ENCODE measurements at regions not wholly inside any gene's neighbourhood (a gene's known extent, or its start where the extent isn't known, plus 50 kb on each side); places are given as distances from the start of the nearest gene placed in this dataset.

DNA sequence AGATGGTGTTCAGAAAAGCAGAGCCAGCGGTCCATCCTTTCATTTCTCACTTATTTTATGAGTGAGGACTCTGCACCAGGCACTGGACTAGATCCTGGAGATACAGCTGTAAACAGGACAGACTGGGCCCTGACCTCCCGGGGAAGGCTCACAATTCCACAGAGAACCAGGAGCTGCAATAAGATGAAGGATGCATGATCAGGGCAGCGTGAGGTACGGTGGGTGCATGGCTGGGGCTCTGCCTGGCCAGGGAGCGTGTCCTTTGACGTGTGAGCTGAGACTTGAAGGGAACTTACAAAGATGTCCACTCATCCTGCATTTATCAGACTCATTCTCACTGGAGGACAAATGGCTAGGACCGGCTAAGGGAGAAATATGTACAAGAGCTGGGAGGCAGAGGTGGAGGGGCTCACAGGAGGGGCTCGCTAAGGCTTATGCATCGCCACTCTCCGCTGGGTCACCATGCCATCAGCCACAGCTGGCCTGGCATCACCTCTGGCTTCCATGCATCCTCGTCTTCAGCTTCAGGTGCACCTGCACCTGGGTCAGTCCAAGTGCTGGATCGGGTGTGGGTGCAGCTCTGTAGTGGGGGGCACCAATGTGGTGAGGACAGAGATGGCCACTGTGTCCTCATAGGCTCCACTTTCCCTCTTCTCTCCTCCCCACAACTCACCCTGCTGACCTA, 213.9 kb downstream of the TOMM20 start:
- H3K4me1 ChIP-seq (ENCODE audit: control insufficient read depth in 1 of 2, insufficient read depth in 2 of 2, low read length in 2 of 2) = peaks cover 6 to 16% of the 10 kb centered on the region in 2 experiments
- no peak overlapping the region for H2AK5ac ChIP-seq (ENCODE audit: low read length)
- H2BK12ac ChIP-seq (ENCODE audit: low read length) = no peak overlapping the region
- no peaks in the 10 kb centered on the region for H3K79me2 ChIP-seq (ENCODE audit: control insufficient read depth, insufficient read depth, low read length, poor library complexity)
- no peak overlapping the region for H3K4me2 ChIP-seq (ENCODE audit: low read length)
- DNase-seq = no peak
- no peak overlapping the region for H4K8ac ChIP-seq (ENCODE audit: low read depth, low read length)
- H3K27ac ChIP-seq (ENCODE audit: low read depth, low read length) = no peak overlapping the region
- no peak overlapping the region for H3K14ac ChIP-seq (ENCODE audit: low read length)
- no peak overlapping the region for H3K23ac ChIP-seq (ENCODE audit: low read length)
- H2BK5ac ChIP-seq (ENCODE audit: low read depth, low read length, poor library complexity) = no peak overlapping the region
- peaks cover 2% of the 10 kb centered on the region for H3K9me3 ChIP-seq (ENCODE audit: insufficient read depth, low read depth, low read length)
- no peak overlapping the region for H3K18ac ChIP-seq (ENCODE audit: low read length)
- H2AFZ ChIP-seq (ENCODE audit: insufficient read depth, low read length, poor library complexity) = no peak overlapping the region
- no peak overlapping the region for H4K91ac ChIP-seq (ENCODE audit: low read depth, low read length)
- no peaks in the 10 kb centered on the region for H3K36me3 ChIP-seq (ENCODE audit: control insufficient read depth in 1 of 2, insufficient read depth in 2 of 2, low read length in 2 of 2)
- WGBS (ENCODE audit: extremely low coverage, insufficient coverage, insufficient read length) = no CpG with 5 or more reads among the region's 12 CpGs
- no peaks in the 10 kb centered on the region for H3K27me3 ChIP-seq (ENCODE audit: insufficient read depth, low read length)
- no peak overlapping the region for H3K4me3 ChIP-seq (ENCODE audit: low read depth, low read length)
- H4K12ac ChIP-seq (ENCODE audit: low read depth, low read length) = no peak overlapping the region
- H3K9ac ChIP-seq (ENCODE audit: low read length) = no peak overlapping the region
- no peak overlapping the region for H3K4ac ChIP-seq (ENCODE audit: low read depth, low read length)
- peaks cover 4% of the 10 kb centered on the region for H3K79me1 ChIP-seq (ENCODE audit: low read length)
- no peak overlapping the region for H2BK120ac ChIP-seq (ENCODE audit: insufficient read depth, low read length, poor library complexity)

DNA sequence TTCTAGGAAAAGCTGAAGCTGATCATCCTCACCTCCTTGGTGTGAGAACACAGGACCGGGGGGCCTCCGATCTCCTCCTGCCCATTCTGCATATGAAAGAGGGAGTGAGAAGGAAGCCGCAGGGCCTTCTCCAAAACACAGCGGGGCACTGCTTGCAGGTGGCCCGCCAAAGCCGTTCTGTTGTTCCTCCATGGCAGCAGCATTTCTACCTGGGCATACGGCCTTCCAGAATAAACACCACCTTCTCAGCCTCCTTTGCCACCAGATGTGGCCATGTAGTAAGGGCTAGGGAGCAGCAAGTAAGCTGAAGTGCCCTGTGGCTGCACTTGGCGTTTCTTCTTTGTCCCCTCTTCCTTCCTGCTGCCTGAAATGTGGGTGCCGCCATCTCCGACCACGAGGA, 214.9 kb downstream of the TOMM20 start:
- H2AFZ ChIP-seq (ENCODE audit: insufficient read depth, low read length, poor library complexity) = no peak overlapping the region
- no peak overlapping the region for H3K4me2 ChIP-seq (ENCODE audit: low read length)
- no peak overlapping the region for H3K4me3 ChIP-seq (ENCODE audit: low read depth, low read length)
- peaks cover 1 to 10% of the 10 kb centered on the region in 2 experiments for H3K4me1 ChIP-seq (ENCODE audit: control insufficient read depth in 1 of 2, insufficient read depth in 2 of 2, low read length in 2 of 2)
- H3K27me3 ChIP-seq (ENCODE audit: insufficient read depth, low read length) = no peaks in the 10 kb centered on the region
- peaks cover 2% of the 10 kb centered on the region for H3K79me1 ChIP-seq (ENCODE audit: low read length)
- WGBS (ENCODE audit: extremely low coverage, insufficient coverage, insufficient read length) = no CpG with 5 or more reads among the region's 11 CpGs
- H3K23ac ChIP-seq (ENCODE audit: low read length) = no peak overlapping the region
- no peaks in the 10 kb centered on the region for H3K79me2 ChIP-seq (ENCODE audit: control insufficient read depth, insufficient read depth, low read length, poor library complexity)
- no peak overlapping the region for H4K91ac ChIP-seq (ENCODE audit: low read depth, low read length)
- H2BK5ac ChIP-seq (ENCODE audit: low read depth, low read length, poor library complexity) = no peak overlapping the region
- H4K8ac ChIP-seq (ENCODE audit: low read depth, low read length) = no peak overlapping the region
- H2BK120ac ChIP-seq (ENCODE audit: insufficient read depth, low read length, poor library complexity) = no peak overlapping the region
- no peak overlapping the region for H3K14ac ChIP-seq (ENCODE audit: low read length)
- no peak overlapping the region for H3K27ac ChIP-seq (ENCODE audit: low read depth, low read length)
- no peak overlapping the region for H3K9ac ChIP-seq (ENCODE audit: low read length)
- no peak overlapping the region for H2BK12ac ChIP-seq (ENCODE audit: low read length)
- no peak for DNase-seq
- no peak overlapping the region for H3K4ac ChIP-seq (ENCODE audit: low read depth, low read length)
- no peak overlapping the region for H2AK5ac ChIP-seq (ENCODE audit: low read length)
- no peaks in the 10 kb centered on the region for H3K36me3 ChIP-seq (ENCODE audit: control insufficient read depth in 1 of 2, insufficient read depth in 2 of 2, low read length in 2 of 2)
- H4K12ac ChIP-seq (ENCODE audit: low read depth, low read length) = no peak overlapping the region
- H3K9me3 ChIP-seq (ENCODE audit: insufficient read depth, low read depth, low read length) = peaks cover 2% of the 10 kb centered on the region
- H3K18ac ChIP-seq (ENCODE audit: low read length) = no peak overlapping the region

DNA sequence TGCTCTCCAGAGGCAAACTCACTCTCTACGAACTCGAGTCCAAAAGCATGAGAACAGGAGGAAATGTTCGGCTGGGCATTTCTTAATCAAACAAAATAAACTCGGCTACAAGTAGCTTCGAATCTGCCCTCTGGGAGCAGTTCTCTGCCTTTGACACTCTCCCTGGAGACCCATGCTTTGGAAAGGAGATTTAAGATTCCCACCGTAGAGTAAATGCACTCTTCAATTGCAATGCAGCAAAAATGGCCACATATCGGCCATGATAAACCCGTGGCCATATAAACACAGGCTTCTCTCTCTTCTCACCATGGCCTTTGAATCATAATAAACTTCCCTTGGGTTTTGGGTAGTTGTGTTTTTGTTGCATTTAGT, 215.4 kb downstream of the TOMM20 start:
- WGBS (ENCODE audit: extremely low coverage, insufficient coverage, insufficient read length) = no CpG with 5 or more reads among the region's 8 CpGs
- no peaks in the 10 kb centered on the region for H3K36me3 ChIP-seq (ENCODE audit: control insufficient read depth in 1 of 2, insufficient read depth in 2 of 2, low read length in 2 of 2)

GRCh38 chr1:234912548-234913277, 215.9 kb downstream of the TOMM20 start:
- 100% methylated on average over 3 of the region's 9 CpGs for WGBS (ENCODE audit: extremely low coverage, insufficient coverage, insufficient read length)
- H3K14ac ChIP-seq (ENCODE audit: low read length) = no peak overlapping the region
- H3K4me2 ChIP-seq (ENCODE audit: low read length) = no peak overlapping the region
- no peak overlapping the region for H3K4ac ChIP-seq (ENCODE audit: low read depth, low read length)
- H3K27me3 ChIP-seq (ENCODE audit: insufficient read depth, low read length) = no peaks in the 10 kb centered on the region
- no peak overlapping the region for H2BK120ac ChIP-seq (ENCODE audit: insufficient read depth, low read length, poor library complexity)
- H2AK5ac ChIP-seq (ENCODE audit: low read length) = no peak overlapping the region
- H4K8ac ChIP-seq (ENCODE audit: low read depth, low read length) = no peak overlapping the region
- H3K36me3 ChIP-seq (ENCODE audit: control insufficient read depth in 1 of 2, insufficient read depth in 2 of 2, low read length in 2 of 2) = no peaks in the 10 kb centered on the region
- H3K4me3 ChIP-seq (ENCODE audit: low read depth, low read length) = no peak overlapping the region
- H2BK12ac ChIP-seq (ENCODE audit: low read length) = no peak overlapping the region
- no peak overlapping the region for H2BK5ac ChIP-seq (ENCODE audit: low read depth, low read length, poor library complexity)
- peaks cover under 1% of the 10 kb centered on the region for H3K79me1 ChIP-seq (ENCODE audit: low read length)
- H3K27ac ChIP-seq (ENCODE audit: low read depth, low read length) = no peak overlapping the region
- no peak overlapping the region for H4K12ac ChIP-seq (ENCODE audit: low read depth, low read length)
- H2AFZ ChIP-seq (ENCODE audit: insufficient read depth, low read length, poor library complexity) = no peak overlapping the region
- H4K91ac ChIP-seq (ENCODE audit: low read depth, low read length) = no peak overlapping the region
- no peak overlapping the region for H3K9ac ChIP-seq (ENCODE audit: low read length)
- peaks cover 2% of the 10 kb centered on the region for H3K9me3 ChIP-seq (ENCODE audit: insufficient read depth, low read depth, low read length)
- no peaks in the 10 kb centered on the region for H3K79me2 ChIP-seq (ENCODE audit: control insufficient read depth, insufficient read depth, low read length, poor library complexity)
- no peak for DNase-seq
- H3K23ac ChIP-seq (ENCODE audit: low read length) = no peak overlapping the region
- H3K18ac ChIP-seq (ENCODE audit: low read length) = no peak overlapping the region
- peaks cover 0 to 4% of the 10 kb centered on the region in 2 experiments for H3K4me1 ChIP-seq (ENCODE audit: control insufficient read depth in 1 of 2, insufficient read depth in 2 of 2, low read length in 2 of 2)

More for the DNA sequence above, 215.4 kb downstream of the TOMM20 start:
- no peaks in the 10 kb centered on the region for H3K27me3 ChIP-seq (ENCODE audit: insufficient read depth, low read length)
- H3K23ac ChIP-seq (ENCODE audit: low read length) = no peak overlapping the region
- no peak overlapping the region for H4K91ac ChIP-seq (ENCODE audit: low read depth, low read length)
- no peak overlapping the region for H3K4me3 ChIP-seq (ENCODE audit: low read depth, low read length)
- no peak overlapping the region for H2AK5ac ChIP-seq (ENCODE audit: low read length)
- no peak overlapping the region for H2AFZ ChIP-seq (ENCODE audit: insufficient read depth, low read length, poor library complexity)
- no peak for DNase-seq
- no peak overlapping the region for H4K12ac ChIP-seq (ENCODE audit: low read depth, low read length)
- H3K18ac ChIP-seq (ENCODE audit: low read length) = no peak overlapping the region
- H2BK120ac ChIP-seq (ENCODE audit: insufficient read depth, low read length, poor library complexity) = no peak overlapping the region
- H3K9me3 ChIP-seq (ENCODE audit: insufficient read depth, low read depth, low read length) = peaks cover 2% of the 10 kb centered on the region
- H3K14ac ChIP-seq (ENCODE audit: low read length) = no peak overlapping the region
- H3K4ac ChIP-seq (ENCODE audit: low read depth, low read length) = no peak overlapping the region
- no peak overlapping the region for H3K4me2 ChIP-seq (ENCODE audit: low read length)
- no peaks in the 10 kb centered on the region for H3K79me2 ChIP-seq (ENCODE audit: control insufficient read depth, insufficient read depth, low read length, poor library complexity)
- peaks cover 0 to 7% of the 10 kb centered on the region in 2 experiments for H3K4me1 ChIP-seq (ENCODE audit: control insufficient read depth in 1 of 2, insufficient read depth in 2 of 2, low read length in 2 of 2)
- no peak overlapping the region for H3K9ac ChIP-seq (ENCODE audit: low read length)
- H4K8ac ChIP-seq (ENCODE audit: low read depth, low read length) = no peak overlapping the region
- peaks cover 2% of the 10 kb centered on the region for H3K79me1 ChIP-seq (ENCODE audit: low read length)
- H2BK5ac ChIP-seq (ENCODE audit: low read depth, low read length, poor library complexity) = no peak overlapping the region
- no peak overlapping the region for H2BK12ac ChIP-seq (ENCODE audit: low read length)
- H3K27ac ChIP-seq (ENCODE audit: low read depth, low read length) = no peak overlapping the region
